HG02571 (cell line): ENCODE measurements at regions not wholly inside any gene's neighbourhood (a gene's known extent, or its start where the extent isn't known, plus 50 kb on each side); places are given as distances from the start of the nearest gene placed in this dataset.

ENCODE experiments used
- ATAC-seq: cut with Tn5 transposase; IDR thresholded peaks from one replicate; pipeline ENCODE4 v1.9.1; 2021; ENCODE audit warnings: mild to moderate bottlenecking, moderate library complexity; ENCODE audit not compliant: unreplicated experiment

DNA sequence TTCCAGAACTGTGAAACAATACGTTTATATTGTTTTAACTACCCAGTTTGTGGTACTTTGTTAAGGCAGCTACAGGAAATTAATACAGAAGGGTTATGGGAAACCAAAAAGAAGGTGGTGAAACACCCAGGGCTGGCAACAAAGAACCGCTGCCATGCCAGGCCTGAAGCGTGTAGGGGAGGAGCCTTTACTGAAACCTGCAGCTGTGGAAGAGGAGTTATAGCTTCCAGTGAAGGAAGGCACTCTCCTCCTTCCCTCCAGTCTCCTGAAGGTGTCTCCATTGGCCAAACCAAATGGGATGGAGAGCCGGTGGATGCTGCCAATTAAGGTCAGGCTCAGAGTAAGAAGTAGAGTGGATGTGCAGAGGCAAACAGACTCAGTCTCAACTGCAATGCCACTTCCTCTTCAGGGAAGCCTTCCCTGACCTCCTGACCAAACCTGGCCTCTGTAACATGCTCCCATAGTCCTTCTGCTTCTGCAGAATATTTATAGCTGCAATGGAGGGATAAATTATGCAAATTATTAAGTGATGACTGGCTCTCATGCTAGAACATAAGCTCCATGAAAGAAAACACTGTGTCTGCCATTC is 168.3 kb downstream of the DAD1 start:
- no peak for ATAC-seq

DNA sequence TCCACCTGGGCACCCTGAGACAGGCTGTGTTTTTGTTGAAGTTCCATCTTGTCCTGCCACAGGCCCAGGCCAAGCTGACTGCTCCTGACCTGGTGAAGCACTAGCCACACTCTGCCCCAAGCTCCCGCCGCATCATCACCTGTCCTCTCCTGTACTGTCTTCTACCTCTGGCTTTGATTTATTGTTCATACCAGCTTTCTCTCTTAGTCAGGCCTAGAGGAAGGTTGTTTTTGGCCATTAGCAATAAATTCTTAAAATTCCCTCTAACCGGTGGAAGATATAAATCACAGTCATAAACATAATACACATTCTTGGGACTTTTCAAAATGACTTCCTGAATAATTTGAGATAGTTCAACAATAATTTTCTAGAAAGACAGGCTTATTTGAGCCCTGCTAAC is 169.4 kb downstream of the DAD1 start:
- ATAC-seq, result no peak

DNA sequence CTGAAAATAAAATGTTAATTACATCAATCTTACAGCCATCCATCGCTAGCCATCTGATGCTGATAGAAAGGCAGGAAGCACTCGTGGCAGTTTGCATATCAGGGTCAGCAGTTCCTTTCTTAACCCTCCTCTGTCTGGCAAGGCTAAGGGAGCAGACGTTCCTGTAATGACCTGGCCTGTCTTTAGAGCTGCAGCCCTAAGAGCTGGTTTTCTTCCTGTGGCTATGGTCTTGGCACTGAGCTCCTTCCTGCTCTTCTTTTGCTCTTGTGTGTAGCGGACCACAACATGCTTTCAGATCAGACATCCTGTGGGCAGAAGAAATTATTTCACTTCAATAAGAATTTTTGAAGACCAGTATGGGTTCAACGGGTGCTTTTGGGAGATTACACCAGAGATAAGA is 170.4 kb downstream of the DAD1 start:
- ATAC-seq, result no peak

DNA sequence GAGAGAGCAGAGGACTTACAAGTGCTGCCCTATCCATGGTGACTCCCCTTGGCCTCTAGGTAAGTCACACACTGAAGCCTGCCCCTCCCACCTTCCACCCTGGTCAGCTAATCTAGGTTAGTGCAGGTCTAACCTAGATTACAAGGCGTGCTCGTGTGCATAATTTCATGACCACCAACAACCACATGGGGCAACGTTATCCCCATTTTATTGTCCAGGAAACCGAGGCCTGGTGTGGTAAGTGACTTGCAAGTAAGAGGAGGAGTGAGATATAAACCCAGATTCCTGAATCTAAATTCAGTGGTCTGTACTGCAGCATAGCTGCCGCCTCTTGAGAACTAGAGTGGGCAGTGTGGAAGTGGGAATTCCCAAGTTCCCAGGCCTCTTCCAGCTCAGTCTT is 171.1 kb downstream of the DAD1 start:
- ATAC-seq, result no peak

DNA sequence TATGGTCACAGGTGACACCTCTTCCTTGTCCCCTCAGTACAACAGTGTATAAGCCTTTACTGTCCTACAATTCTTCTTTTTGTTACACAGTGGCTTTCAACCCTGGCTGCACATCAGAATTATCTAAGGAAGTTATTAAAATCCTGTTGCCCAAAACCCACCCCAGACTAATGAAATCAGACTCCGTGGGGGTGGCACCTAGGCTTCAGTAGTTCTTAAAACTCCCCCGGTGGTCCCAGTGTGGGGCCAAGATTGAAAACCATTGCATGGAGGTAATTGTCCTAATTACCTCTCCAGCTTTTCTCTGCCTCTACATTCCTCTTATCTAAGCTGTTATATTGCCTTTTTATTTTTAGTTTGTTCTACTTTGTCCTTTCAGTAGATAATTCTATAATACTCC is 172.8 kb downstream of the DAD1 start:
- no peak for ATAC-seq

DNA sequence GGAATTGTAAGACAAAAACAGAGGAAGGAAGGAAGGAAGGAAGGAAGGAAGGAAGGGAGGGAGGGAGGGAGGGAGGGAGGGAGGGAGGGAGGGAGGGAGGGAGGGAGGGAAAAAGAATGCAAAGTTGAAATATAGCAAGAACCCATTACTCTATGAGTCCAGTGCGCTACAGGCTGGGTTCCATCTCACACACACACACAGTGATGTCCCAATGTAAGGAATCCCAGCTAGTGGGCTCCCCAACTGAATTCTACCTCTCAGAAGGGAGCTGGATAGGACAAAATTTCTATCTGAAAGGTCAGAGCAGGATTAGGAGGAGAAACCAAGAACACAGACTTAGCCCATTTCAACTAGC is 173.4 kb downstream of the DAD1 start:
- no peak for ATAC-seq

DNA sequence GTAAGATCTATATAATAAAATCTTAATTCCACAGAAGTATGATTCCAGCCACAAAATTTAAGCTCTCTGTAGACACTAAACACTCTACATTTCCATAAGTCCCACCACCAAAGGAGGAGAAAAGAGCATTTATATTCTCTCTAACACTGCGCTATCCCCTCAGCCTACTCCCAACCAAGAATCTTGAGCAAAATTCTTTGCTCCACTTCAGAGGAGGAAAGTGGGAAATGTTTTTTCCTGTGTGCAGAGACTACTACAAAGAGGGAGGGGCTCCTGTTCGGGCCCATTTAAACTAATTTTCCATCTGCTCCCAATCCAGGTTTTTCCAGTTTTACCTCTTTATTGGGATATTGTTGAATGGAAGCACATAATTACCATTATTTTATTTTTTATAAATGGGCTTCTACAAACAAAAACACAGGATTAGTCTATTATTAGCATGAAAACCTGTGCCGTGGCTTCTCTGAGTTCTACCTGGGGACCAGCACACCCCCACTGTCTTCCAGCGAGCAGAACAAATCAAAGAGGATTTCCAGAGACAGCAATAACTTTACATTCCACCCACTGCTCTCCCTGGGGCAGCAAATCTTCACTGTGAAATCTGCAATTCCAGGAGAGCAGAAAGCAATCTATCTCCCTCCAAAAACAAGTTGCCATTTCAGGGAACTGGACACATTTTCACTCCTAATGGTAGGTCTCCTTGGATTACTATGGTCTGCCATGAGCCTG is 174.0 kb downstream of the DAD1 start:
- no peak for ATAC-seq

DNA sequence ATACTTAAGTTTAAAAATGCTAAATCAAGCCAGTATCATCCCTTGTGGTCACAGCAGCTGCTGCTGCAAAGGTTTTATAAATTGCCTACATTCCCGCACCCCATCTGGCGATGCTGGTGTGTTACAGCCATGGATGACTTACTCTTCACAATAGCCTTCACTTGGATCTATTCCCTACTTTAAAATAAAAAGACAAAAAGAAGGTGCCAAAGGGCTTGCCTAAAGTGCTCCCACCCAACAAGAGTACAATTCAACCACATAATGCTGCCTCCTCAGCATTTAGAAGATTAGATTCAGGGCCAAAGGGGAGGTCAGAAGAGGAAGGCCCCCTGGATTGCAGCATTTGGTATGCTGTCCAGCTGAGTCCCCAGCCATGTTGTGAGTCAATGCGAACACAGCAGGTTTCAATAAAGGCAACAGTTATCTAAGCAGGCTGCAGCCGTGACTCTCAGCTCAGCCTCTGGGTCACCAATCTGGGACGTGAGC is 176.1 kb downstream of the DAD1 start:
- ATAC-seq, result no peak

DNA sequence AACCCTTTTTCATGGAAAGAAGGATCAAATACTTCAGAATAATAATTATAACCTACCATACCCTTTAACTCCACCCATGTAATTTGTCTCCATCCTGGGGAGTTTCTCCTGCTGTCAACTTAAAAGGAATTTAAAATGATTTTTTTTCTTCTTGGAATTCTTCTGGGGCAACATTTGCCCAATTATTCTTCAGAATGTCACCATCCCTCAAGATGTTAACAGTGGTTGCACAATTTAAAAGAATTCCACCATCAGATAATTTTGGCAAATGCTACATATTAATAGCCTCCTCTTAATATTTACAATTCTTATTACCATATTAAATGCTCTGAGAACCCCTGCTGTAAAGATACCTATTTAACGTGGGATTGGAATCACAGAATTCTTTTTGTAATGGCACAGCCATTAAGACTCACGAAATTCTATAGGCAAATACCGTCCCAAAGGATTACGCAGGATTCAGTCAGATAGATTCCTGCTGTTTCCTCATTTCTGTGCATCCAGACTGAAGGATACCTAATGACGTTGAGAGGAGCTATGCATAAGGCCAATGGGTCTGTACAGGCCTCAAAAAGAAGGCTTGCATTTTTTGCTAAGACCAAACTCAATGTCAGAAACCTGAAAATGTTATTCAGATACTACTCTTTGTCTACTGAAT is 177.5 kb downstream of the DAD1 start:
- no peak for ATAC-seq

DNA sequence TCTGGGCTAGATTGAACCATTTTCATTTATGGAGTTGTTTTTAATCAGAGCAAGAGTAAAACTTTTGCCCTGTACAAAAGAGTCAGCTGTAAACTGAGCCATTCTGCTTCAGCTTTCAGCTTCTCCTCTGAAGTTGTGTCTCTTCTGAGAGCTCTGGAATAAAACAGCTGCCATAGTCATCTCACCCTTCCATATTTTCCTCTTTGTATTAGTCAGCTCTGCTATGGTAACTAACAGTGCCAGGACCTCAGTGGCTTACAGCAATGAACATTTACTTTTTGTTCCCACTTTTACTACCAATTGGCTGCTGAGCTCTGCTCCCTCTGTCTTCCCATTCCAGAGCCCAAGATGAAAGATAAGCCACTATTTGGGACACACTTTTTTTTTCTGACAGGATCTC is 178.5 kb downstream of the DAD1 start:
- no peak for ATAC-seq

DNA sequence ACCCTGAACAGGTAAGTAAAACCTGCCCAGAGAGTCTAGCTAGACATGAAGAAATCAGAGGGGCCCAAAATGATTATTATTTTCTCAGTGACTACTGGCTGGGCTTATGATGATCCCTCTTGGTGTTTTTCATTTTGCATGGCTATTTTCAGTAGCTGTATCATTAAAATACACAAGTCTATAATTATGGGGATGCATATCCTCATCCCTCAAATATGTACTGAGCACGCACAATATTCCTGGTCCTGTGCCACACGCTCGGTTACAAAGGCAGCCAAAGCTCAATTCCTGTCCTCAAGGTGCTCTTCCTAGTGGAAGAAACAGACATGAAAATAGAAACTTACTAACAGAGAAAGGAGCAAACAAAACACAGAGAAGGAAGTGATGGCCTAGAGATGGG is 180.0 kb downstream of the DAD1 start:
- ATAC-seq, result no peak

DNA sequence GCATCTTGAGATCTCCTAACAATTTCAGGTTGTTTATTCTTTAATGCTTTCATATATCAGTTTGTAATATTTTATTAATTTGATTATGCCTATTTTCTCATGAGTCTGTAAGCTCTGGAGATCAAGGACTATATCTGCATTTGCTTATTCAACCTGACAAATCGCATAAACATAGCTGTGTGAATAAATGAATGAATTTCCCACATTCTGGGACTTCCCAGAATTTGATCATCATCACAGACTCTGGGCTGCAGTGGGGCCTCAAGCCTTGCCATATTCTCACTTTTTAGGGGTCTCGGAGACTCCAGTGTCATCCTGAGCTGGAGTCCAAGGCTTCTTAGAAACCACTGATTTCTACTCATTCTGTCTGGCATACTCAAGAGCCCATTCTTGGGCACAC is 180.5 kb downstream of the DAD1 start:
- ATAC-seq, result no peak

DNA sequence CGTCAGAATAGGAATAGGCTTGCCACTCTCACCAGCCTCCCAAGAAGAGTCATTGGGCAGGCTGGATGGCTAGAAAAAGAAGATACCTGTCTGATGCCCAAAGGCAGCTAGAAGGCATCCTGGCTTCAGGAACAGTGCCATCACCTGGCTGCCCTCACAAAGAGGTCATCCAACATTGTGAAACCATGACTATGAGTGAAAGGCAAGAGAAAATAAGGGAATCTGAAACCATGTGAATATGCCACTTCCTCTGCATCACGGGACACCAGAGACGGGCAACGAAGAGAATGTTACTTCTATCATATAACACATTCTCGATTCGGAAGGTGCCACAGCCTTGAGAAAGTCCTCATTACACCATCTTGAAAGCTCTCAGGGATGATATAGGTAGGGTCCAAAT is 182.0 kb downstream of the DAD1 start:
- ATAC-seq, result no peak

DNA sequence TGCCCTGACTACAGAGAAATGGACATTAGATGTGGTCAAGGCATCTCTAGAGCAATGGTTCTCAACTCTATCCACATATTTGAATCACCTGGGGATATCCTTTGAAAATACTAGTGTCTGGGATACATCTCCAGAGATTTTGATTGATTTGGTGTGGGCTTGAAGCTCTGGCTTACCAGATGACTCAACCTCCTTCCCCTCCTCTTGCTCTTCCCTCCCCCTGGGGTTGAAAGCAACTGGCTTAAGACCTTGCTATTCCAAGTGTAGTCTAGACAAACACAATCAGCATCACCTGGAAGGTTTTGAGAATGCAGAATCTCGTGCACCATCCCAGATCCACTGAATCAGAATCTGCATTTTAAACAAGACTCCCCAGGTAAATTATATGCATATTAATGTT is 183.8 kb downstream of the DAD1 start:
- ATAC-seq, result no peak

DNA sequence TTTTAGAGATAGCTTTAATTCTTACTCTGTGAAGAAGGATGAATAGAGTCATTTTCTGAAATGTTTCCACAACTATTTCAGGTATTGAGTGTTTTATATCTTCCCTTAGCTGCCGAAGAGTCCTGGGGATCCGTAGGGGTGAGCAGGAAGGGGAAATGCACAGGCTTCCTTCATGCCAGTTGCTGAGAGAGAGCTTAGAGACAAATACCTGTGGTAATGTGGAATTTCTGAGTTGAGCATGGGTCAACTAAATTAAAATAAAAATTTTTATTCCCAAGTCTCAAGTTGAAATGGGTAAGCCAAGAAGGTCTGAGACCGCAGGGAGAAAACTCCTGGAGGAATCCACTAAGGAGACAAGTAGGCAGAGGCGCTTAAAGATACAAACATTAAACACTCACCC is 185.7 kb downstream of the DAD1 start:
- ATAC-seq, result no peak

DNA sequence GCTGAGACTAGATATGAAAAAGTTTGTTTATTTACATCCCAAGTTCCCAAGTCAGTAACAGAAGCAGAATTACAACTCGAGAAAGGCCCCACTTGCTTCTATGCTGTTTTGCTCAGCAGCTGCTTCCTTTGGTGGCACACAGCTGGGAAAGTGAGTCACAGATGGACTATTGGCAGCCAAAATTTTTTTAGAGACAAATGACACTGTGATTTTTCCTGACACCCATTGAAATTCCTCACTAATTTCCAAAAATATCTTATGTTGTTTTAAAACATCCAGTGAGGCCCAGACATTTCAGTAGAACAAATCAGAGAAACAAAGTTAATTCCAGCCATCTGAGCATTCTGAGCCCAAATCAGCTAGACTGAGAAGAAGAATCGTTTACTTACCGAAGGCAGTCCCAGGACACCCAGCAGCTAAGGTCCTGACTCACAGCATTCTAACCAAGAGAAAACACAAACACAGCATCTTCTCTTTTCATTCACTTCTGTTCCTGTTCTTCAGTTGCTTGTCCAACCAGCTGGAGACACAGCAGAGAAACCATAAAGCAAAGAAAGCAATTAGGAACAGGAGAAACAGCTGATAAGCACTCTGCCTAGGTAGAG is 188.3 kb downstream of the DAD1 start:
- no peak for ATAC-seq

DNA sequence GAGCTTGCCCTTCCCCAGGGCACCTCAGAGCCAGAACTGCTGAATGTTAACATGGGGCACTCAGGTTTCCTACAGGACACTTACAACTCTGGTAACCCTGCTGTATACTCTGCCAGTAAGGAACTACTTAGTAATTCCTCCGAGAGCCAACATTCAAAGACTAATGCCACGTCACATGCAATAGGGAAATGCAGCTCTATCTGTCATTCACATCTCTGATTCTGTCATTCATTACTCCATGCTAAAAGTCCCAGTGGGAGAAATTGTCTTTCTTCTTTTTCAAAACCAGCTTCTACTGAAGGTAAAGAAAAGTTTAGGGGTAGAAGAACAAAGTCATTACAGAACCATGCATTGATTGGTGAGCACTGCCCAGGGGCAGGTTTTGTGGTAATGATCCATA is 189.2 kb downstream of the DAD1 start:
- ATAC-seq, result no peak

DNA sequence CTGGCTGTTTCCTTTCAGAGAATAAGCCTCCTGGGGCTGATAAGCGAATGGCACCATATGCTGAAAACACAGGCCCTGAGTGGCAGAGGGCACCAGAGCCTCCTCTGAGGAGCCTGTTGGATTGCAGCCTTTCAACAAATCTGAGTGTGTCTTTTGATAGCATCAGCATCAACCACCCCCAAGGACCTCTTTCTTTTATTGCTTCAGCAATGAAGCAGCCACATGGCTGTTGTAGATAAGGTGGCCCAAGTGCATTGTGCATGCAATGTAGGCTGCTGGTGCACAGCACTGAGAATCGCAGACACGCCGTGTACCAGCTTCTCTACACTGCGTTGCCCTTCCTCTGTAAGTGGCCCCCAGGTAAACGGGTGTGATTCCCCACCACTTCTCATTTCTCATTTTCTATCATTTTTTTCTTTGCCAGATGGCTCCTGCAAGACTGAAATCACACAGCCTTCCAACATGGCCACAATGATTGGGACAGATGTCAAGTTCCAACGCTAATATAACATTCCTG is 191.7 kb downstream of the DAD1 start:
- no peak for ATAC-seq

DNA sequence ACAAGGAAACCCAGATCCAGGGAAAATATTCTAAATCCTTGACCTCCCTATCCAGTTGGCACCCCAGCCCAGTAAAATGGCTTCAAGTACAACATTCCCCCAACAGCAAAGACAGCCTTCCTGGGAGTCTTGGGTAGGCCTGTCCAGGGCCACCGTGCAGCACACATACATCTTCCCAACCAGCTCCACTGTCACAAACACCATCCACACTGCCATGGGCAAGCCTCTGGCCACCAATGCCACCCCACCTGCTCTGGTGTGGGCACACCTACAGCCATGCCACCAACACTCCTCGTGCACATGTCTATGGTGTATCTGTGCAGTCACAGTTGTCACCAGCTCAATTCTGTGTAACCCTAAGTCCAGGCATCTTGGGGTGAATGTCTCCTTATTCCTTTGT is 193.2 kb downstream of the DAD1 start:
- no peak for ATAC-seq

DNA sequence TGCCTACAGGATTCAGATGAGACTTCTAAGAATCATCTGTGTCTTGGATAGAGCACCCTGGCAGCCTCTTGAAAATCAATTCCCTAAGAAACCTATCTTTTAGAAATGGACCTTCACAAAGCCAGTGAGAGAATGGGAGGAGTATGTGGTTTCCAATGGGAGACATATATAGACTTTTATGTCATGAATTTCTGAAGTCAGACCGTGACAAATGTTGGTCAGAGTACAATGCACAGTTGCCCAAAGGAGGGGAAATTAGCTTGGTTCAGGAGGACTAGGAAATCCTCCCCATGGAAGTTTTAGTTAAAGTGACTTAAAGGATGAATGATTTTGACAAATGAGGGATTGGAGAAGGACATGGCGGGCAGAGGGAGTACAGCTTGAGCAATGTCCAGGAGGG is 194.4 kb downstream of the DAD1 start:
- no peak for ATAC-seq

DNA sequence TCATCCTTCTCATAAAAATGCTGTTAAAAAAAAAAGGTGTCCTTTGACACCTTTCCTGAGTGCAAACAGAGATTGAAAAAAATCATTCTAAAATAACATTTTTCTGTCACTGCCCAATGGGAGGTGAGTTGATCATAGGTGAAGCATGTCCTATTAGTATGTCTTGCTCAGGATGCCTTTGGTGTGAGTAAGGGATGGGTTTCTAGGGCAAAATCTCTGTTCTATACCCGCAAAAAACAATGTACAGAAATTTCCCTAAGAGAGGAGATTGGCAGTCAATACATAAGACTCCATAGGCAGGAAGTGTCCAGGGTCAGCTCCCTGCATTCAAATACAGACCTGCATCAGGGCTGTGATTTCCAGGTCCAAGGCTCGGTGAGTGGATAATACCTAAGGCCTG is 195.2 kb downstream of the DAD1 start:
- ATAC-seq, result no peak
